ENCODE measurements at regions not wholly inside any gene's neighbourhood (a gene's known extent, or its start where the extent isn't known, plus 50 kb on each side); places are given as distances from the start of the nearest gene placed in this dataset.

- Histone ChIP-seq H4K20me1 (ENCODE audit: insufficient read depth, low read length, poor library complexity, severe bottlenecking) (no peaks in the 10 kb centered on the region), H3K9me2 (replicated peaks; ENCODE audit: low read depth, low read length) (no peaks in the 10 kb centered on the region), H3K36me3 (ENCODE audit: insufficient read depth, low read length) (no peaks in the 10 kb centered on the region), H3K9me3 (ENCODE audit: insufficient read depth, low read depth, low read length) (no peaks in the 10 kb centered on the region; the same call in 1 of the 2 replicates), H3K9ac (ENCODE audit: low read depth, low read length, poor library complexity, severe bottlenecking) (no peak overlapping the region), H3K27me3 (ENCODE audit: insufficient read depth, low read length, poor library complexity, severe bottlenecking) (no peaks in the 10 kb centered on the region), H3K4me3 (ENCODE audit: low read length, poor library complexity, severe bottlenecking) (no peak overlapping the region), H3F3A (ENCODE audit: low read depth) (no peaks in the 10 kb centered on the region), H2AFZ (ENCODE audit: low read length) (no peak overlapping the region), H3K79me2 (ENCODE audit: insufficient read depth, low read length) (no peaks in the 10 kb centered on the region), H3K4me2 (ENCODE audit: low read depth, low read length, poor library complexity, severe bottlenecking) (no peak overlapping the region), H3K4me1 (ENCODE audit: insufficient read depth, low read length, poor library complexity, severe bottlenecking) (peaks cover 20% of the 10 kb centered on the region)
- no peak for TF ChIP-seq EZH2phosphoT487 (IDR thresholded peaks at IDR 0.05; ENCODE audit: borderline replicate concordance)
Measured at GRCh38 chr6:25153079-25153478, 126.1 kb upstream of the CARMIL1 start.

GRCh38 chr6:25154034-25154596 lies 125.1 kb upstream of the CARMIL1 start:
- Histone ChIP-seq H2AFZ (ENCODE audit: low read length) (no peak overlapping the region), H3K9me3 (ENCODE audit: insufficient read depth, low read depth, low read length) (no peaks in the 10 kb centered on the region; the same call in 1 of the 2 replicates), H3K36me3 (ENCODE audit: insufficient read depth, low read length) (no peaks in the 10 kb centered on the region), H3K9me2 (replicated peaks; ENCODE audit: low read depth, low read length) (no peaks in the 10 kb centered on the region), H3K4me1 (ENCODE audit: insufficient read depth, low read length, poor library complexity, severe bottlenecking) (peaks cover 20% of the 10 kb centered on the region), H3K9ac (ENCODE audit: low read depth, low read length, poor library complexity, severe bottlenecking) (no peak overlapping the region), H3K4me2 (ENCODE audit: low read depth, low read length, poor library complexity, severe bottlenecking) (no peak overlapping the region), H3K4me3 (ENCODE audit: low read length, poor library complexity, severe bottlenecking) (no peak overlapping the region), H3K27me3 (ENCODE audit: insufficient read depth, low read length, poor library complexity, severe bottlenecking) (no peaks in the 10 kb centered on the region), H4K20me1 (ENCODE audit: insufficient read depth, low read length, poor library complexity, severe bottlenecking) (no peaks in the 10 kb centered on the region), H3K79me2 (ENCODE audit: insufficient read depth, low read length) (no peaks in the 10 kb centered on the region), H3F3A (ENCODE audit: low read depth) (no peaks in the 10 kb centered on the region)
- no peak for TF ChIP-seq CTCF (conservative IDR thresholded peaks at IDR 0.05; ENCODE audit: low read length)
- TF ChIP-seq EZH2phosphoT487 (IDR thresholded peaks at IDR 0.05; ENCODE audit: borderline replicate concordance): no peak

GRCh38 chr6:25155211-25155610 lies 124.0 kb upstream of the CARMIL1 start:
- H3K4me1 ChIP-seq (ENCODE audit: insufficient read depth, low read length, poor library complexity, severe bottlenecking): peaks cover 20% of the 10 kb centered on the region
- no peaks in the 10 kb centered on the region; the same call in 1 of the 2 replicates for H3K9me3 ChIP-seq (ENCODE audit: insufficient read depth, low read depth, low read length)
- H2AFZ ChIP-seq (ENCODE audit: low read length): peak overlapping the region; percentile 72
- no peaks in the 10 kb centered on the region for H3F3A ChIP-seq (ENCODE audit: low read depth)
- H3K27me3 ChIP-seq (ENCODE audit: insufficient read depth, low read length, poor library complexity, severe bottlenecking): no peaks in the 10 kb centered on the region
- no peak overlapping the region for H3K9ac ChIP-seq (ENCODE audit: low read depth, low read length, poor library complexity, severe bottlenecking)
- H3K4me3 ChIP-seq (ENCODE audit: low read length, poor library complexity, severe bottlenecking): no peak overlapping the region
- H4K20me1 ChIP-seq (ENCODE audit: insufficient read depth, low read length, poor library complexity, severe bottlenecking): no peaks in the 10 kb centered on the region
- TF ChIP-seq EZH2phosphoT487 (IDR thresholded peaks at IDR 0.05; ENCODE audit: borderline replicate concordance): no peak
- TF ChIP-seq CTCF (conservative IDR thresholded peaks at IDR 0.05; ENCODE audit: low read length): no peak
- H3K36me3 ChIP-seq (ENCODE audit: insufficient read depth, low read length): no peaks in the 10 kb centered on the region
- no peaks in the 10 kb centered on the region for H3K9me2 ChIP-seq (replicated peaks; ENCODE audit: low read depth, low read length)
- peak overlapping the region; percentile 46 for H3K4me2 ChIP-seq (ENCODE audit: low read depth, low read length, poor library complexity, severe bottlenecking)
- no peaks in the 10 kb centered on the region for H3K79me2 ChIP-seq (ENCODE audit: insufficient read depth, low read length)

GRCh38 chr6:25156123-25156522 lies 123.1 kb upstream of the CARMIL1 start:
- Histone ChIP-seq H3K9me2 (replicated peaks; ENCODE audit: low read depth, low read length) (no peaks in the 10 kb centered on the region), H3K4me1 (ENCODE audit: insufficient read depth, low read length, poor library complexity, severe bottlenecking) (peaks cover 20% of the 10 kb centered on the region), H2AFZ (ENCODE audit: low read length) (no peak overlapping the region), H3K4me2 (ENCODE audit: low read depth, low read length, poor library complexity, severe bottlenecking) (no peak overlapping the region), H3K4me3 (ENCODE audit: low read length, poor library complexity, severe bottlenecking) (no peak overlapping the region), H3F3A (ENCODE audit: low read depth) (no peaks in the 10 kb centered on the region), H3K9ac (ENCODE audit: low read depth, low read length, poor library complexity, severe bottlenecking) (no peak overlapping the region), H3K79me2 (ENCODE audit: insufficient read depth, low read length) (no peaks in the 10 kb centered on the region), H3K36me3 (ENCODE audit: insufficient read depth, low read length) (no peaks in the 10 kb centered on the region), H3K9me3 (ENCODE audit: insufficient read depth, low read depth, low read length) (no peaks in the 10 kb centered on the region; the same call in 1 of the 2 replicates), H3K27me3 (ENCODE audit: insufficient read depth, low read length, poor library complexity, severe bottlenecking) (no peaks in the 10 kb centered on the region), H4K20me1 (ENCODE audit: insufficient read depth, low read length, poor library complexity, severe bottlenecking) (no peaks in the 10 kb centered on the region)
- TF ChIP-seq EZH2phosphoT487 (IDR thresholded peaks at IDR 0.05; ENCODE audit: borderline replicate concordance) (no peak), CTCF (conservative IDR thresholded peaks at IDR 0.05; ENCODE audit: low read length) (no peak)

Data from Loucy (cell line).